H9 (cell line): ENCODE measurements at regions not wholly inside any gene's neighbourhood (a gene's known extent, or its start where the extent isn't known, plus 50 kb on each side); places are given as distances from the start of the nearest gene placed in this dataset.

Experiments
- DNase-seq: peaks from one replicate; pipeline ENCODE4 v3.0.0-alpha.2; 2017
- H2AFZ ChIP-seq: one replicate; pipeline ENCODE4 v1.6.1; 2013; ENCODE audit warnings: mild to moderate bottlenecking, low read length, control low read depth, moderate library complexity
- H2AK5ac ChIP-seq: 2 replicates; pipeline ENCODE4 v1.6.1; 2013; ENCODE audit warnings: low read length, control low read depth, mixed read lengths; ENCODE audit not compliant: insufficient read length
- H2BK120ac ChIP-seq: one replicate; pipeline ENCODE4 v1.6.1; 2013; ENCODE audit warnings: low read depth, mild to moderate bottlenecking, low read length, control low read depth, inconsistent platforms; ENCODE audit not compliant: poor library complexity, severe bottlenecking
- H2BK12ac ChIP-seq: 2 replicates; pipeline ENCODE4 v1.6.1; 2013; ENCODE audit warnings: low read length, control low read depth, mixed read lengths, low read depth; ENCODE audit not compliant: insufficient read length
- H2BK15ac ChIP-seq: 2 replicates; pipeline ENCODE4 v1.6.1; 2013; ENCODE audit warnings: low read depth, low read length, control low read depth
- H2BK20ac ChIP-seq: one replicate; pipeline ENCODE4 v1.6.1; 2013; ENCODE audit warnings: low read depth, mild to moderate bottlenecking, low read length, control low read depth, inconsistent platforms; ENCODE audit not compliant: poor library complexity, severe bottlenecking
- H2BK5ac ChIP-seq: 2 replicates; pipeline ENCODE4 v1.6.1; 2013; ENCODE audit warnings: low read length, control low read depth, mixed read lengths; ENCODE audit not compliant: insufficient read length
- H3K14ac ChIP-seq: 2 replicates; pipeline ENCODE4 v1.6.1; 2013; ENCODE audit warnings: low read length, control low read depth; ENCODE audit not compliant: insufficient read depth
- H3K18ac ChIP-seq: 2 replicates; pipeline ENCODE4 v1.6.1; 2013; ENCODE audit warnings: low read depth, mild to moderate bottlenecking, mixed read lengths, low read length, control low read depth; ENCODE audit not compliant: insufficient read length
- H3K23ac ChIP-seq: 2 replicates; pipeline ENCODE4 v1.6.1; 2013; ENCODE audit warnings: low read length, control low read depth, mixed read lengths, low read depth; ENCODE audit not compliant: insufficient read length
- H3K23me2 ChIP-seq: 2 replicates; pipeline ENCODE4 v1.6.1; 2013; ENCODE audit warnings: low read depth, mild to moderate bottlenecking, mixed read lengths, low read length, control low read depth; ENCODE audit not compliant: insufficient read length, poor library complexity, severe bottlenecking
- H3K27ac ChIP-seq: 2 replicates; pipeline ENCODE4 v1.5.1; 2013; ENCODE audit warnings: low read length, control low read depth, mixed read lengths, low read depth; ENCODE audit not compliant: insufficient read length
- H3K27me3 ChIP-seq: 2 replicates; pipeline ENCODE4 v1.6.1; 2013; ENCODE audit warnings: low read length, control low read depth, inconsistent platforms; ENCODE audit not compliant: insufficient read depth
- H3K4ac ChIP-seq: 2 replicates; pipeline ENCODE4 v1.6.1; 2013; ENCODE audit warnings: low read depth, mild to moderate bottlenecking, control low read depth, inconsistent platforms, low read length, moderate library complexity
- H3K4me1 ChIP-seq: 2 replicates; pipeline ENCODE4 v1.6.1; 2013; ENCODE audit warnings: low read length, control low read depth, inconsistent platforms; ENCODE audit not compliant: insufficient read depth
- H3K4me2 ChIP-seq: 2 replicates; pipeline ENCODE4 v1.6.1; 2013; ENCODE audit warnings: low read length, control low read depth, mixed read lengths; ENCODE audit not compliant: insufficient read length, insufficient read depth
- H3K56ac ChIP-seq: 2 replicates; pipeline ENCODE4 v1.6.1; 2013; ENCODE audit warnings: low read depth, mild to moderate bottlenecking, mixed read lengths, low read length, control low read depth; ENCODE audit not compliant: insufficient read length
- H3K79me1 ChIP-seq: 2 replicates; pipeline ENCODE4 v1.6.1; 2013; ENCODE audit warnings: low read depth, mild to moderate bottlenecking, moderate library complexity, low read length, control low read depth, inconsistent platforms; ENCODE audit not compliant: insufficient read depth, poor library complexity, severe bottlenecking
- H3K79me2 ChIP-seq: 2 replicates; pipeline ENCODE4 v1.6.1; 2013; ENCODE audit warnings: low read length, control low read depth, inconsistent platforms; ENCODE audit not compliant: insufficient read depth
- H3K9ac ChIP-seq: 2 replicates; pipeline ENCODE4 v1.6.1; 2013; ENCODE audit warnings: low read length, control low read depth, mixed read lengths; ENCODE audit not compliant: insufficient read length; ENCODE audit errors: extremely low read depth
- H3K9me3 ChIP-seq: one replicate; pipeline ENCODE4 v1.6.1; 2013; ENCODE audit warnings: low read depth, low read length, inconsistent platforms; ENCODE audit not compliant: control insufficient read depth
- H3T11ph ChIP-seq: one replicate; pipeline ENCODE4 v1.6.1; 2013; ENCODE audit warnings: mild to moderate bottlenecking, low read length, control low read depth, inconsistent platforms
- H4K20me1 ChIP-seq: one replicate; pipeline ENCODE4 v1.6.1; 2013; ENCODE audit not compliant: control insufficient read depth, insufficient read length, insufficient read depth
- H4K5ac ChIP-seq: 2 replicates; pipeline ENCODE4 v1.6.1; 2013; ENCODE audit warnings: low read depth, mild to moderate bottlenecking, mixed read lengths, low read length, control low read depth; ENCODE audit not compliant: insufficient read length
- H4K8ac ChIP-seq: replicated peaks from 2 replicates; pipeline ENCODE4 v1.6.1; 2013; ENCODE audit warnings: low read length, control low read depth, mixed read lengths, low read depth; ENCODE audit not compliant: insufficient read length
- H4K91ac ChIP-seq: 2 replicates; pipeline ENCODE4 v1.6.1; 2013; ENCODE audit warnings: low read depth, mild to moderate bottlenecking, moderate library complexity, mixed read lengths, low read length, control low read depth; ENCODE audit not compliant: insufficient read length
- H3K27ac Mint-ChIP-seq, 3 experiments: 2 replicates in 2 of 3; 3 replicates in 1 of 3; pipeline ENCODE4 v1.8.0; 2020 to 2021; ENCODE audit warnings: mixed read lengths in 3 of 3, mild to moderate bottlenecking in 1 of 3, moderate library complexity in 1 of 3
- H3K27me3 Mint-ChIP-seq: 2 replicates; pipeline ENCODE4 v1.8.0; 2021; ENCODE audit warnings: low read depth, mild to moderate bottlenecking, moderate library complexity, mixed read lengths
- H3K36me3 Mint-ChIP-seq, 3 experiments: 2 replicates in 2 of 3; 3 replicates in 1 of 3; pipeline ENCODE4 v1.8.0; 2020 to 2021; ENCODE audit warnings: low read depth in 3 of 3, mixed read lengths in 3 of 3; ENCODE audit not compliant: insufficient read depth in 1 of 3
- H3K4me1 Mint-ChIP-seq, 2 experiments: 2 replicates each; pipeline ENCODE4 v1.8.0; 2020; ENCODE audit warnings: mixed read lengths in 2 of 2
- H3K4me3 Mint-ChIP-seq, 2 experiments: 2 replicates in 1 of 2; 3 replicates in 1 of 2; pipeline ENCODE4 v1.8.0; 2020 to 2021; ENCODE audit warnings: mild to moderate bottlenecking in 2 of 2, mixed read lengths in 2 of 2, moderate library complexity in 1 of 2
- H3K9me3 Mint-ChIP-seq, 2 experiments: 2 replicates in 1 of 2; 3 replicates in 1 of 2; pipeline ENCODE4 v1.8.0; 2020; ENCODE audit warnings: mild to moderate bottlenecking in 2 of 2, mixed read lengths in 2 of 2, moderate library complexity in 1 of 2
- WGBS: extraction: QIAGEN DNeasy Blood & Tissue Kit; methylation state at CpG from one replicate; pipeline ENCODE4 v1.1.7; 2013; ENCODE audit warnings: missing lambda C conversion rate, low lambda C conversion rate, mixed read lengths; ENCODE audit not compliant: insufficient read length; ENCODE audit errors: extremely low coverage; 5-methylcytosine and 5-hydroxymethylcytosine counted together
- TF ChIP-seq, protein P1 (sequence below): fragments of 200-600 bp; sonication (generic); conservative IDR thresholded peaks from 3 replicates; pipeline ENCODE4 v1.8.0; 2021; ENCODE audit warnings: antibody characterized with exemption, mild to moderate bottlenecking

DNA sequence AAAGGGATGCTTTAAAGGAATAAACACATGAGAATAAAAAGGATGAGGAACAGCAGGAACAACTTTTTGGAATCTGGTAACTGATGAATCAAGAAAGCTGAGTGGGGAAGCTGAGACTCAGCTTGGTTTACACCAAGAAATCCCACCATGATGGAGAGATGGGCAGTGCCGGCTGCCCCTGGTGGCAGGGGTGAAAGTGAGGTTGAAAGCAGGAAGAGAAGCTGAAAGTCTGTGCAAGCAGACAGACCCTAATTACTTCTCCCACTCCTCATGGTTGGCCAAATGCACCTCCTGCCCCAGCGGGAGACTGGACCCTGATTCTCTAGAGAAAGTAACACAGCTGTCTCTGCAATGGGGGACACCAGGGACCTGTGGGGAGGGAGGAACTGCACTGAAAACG lies 57.6 kb upstream of the NANOS1 start:
- no peak overlapping the region for H2AK5ac ChIP-seq
- H3K9me3 ChIP-seq, result no peaks in the 10 kb centered on the region
- H3K4ac ChIP-seq, result no peak overlapping the region
- no peak overlapping the region for H3K27ac Mint-ChIP-seq
- H3K27me3 Mint-ChIP-seq, result no peaks in the 10 kb centered on the region; the same call in none of the 2 replicates
- no peak overlapping the region for H3T11ph ChIP-seq
- H2AFZ ChIP-seq, result no peak overlapping the region
- H3K4me1 Mint-ChIP-seq, result no peaks in the 10 kb centered on the region
- no peak overlapping the region for H2BK120ac ChIP-seq
- no peaks in the 10 kb centered on the region for H3K79me2 ChIP-seq
- no peak overlapping the region for H3K9ac ChIP-seq
- no peak overlapping the region for H3K14ac ChIP-seq
- no peak overlapping the region for H3K4me2 ChIP-seq
- no peak overlapping the region for H4K5ac ChIP-seq
- H3K23ac ChIP-seq, result no peak overlapping the region
- H2BK12ac ChIP-seq, result no peak overlapping the region
- no CpG with 5 or more reads among the region's 3 CpGs for WGBS
- H3K4me3 Mint-ChIP-seq, result no peak overlapping the region
- H4K20me1 ChIP-seq, result no peaks in the 10 kb centered on the region
- no peak overlapping the region for H3K27ac ChIP-seq
- peaks cover 0 to 8% (median 7%) of the 10 kb centered on the region in 3 experiments; a peak in 5 of 7 replicates for H3K36me3 Mint-ChIP-seq
- no peak overlapping the region for H2BK15ac ChIP-seq
- H3K27me3 ChIP-seq, result no peaks in the 10 kb centered on the region
- no peak overlapping the region for H4K91ac ChIP-seq
- H3K56ac ChIP-seq, result no peak overlapping the region
- H3K4me1 ChIP-seq, result no peaks in the 10 kb centered on the region
- no peak overlapping the region for H3K18ac ChIP-seq
- H3K9me3 Mint-ChIP-seq, result peaks cover 12 to 20% of the 10 kb centered on the region in 2 experiments
- DNase-seq, result peak; percentile 23
- H2BK20ac ChIP-seq, result no peak overlapping the region
- H2BK5ac ChIP-seq, result no peak overlapping the region
- no peaks in the 10 kb centered on the region for H3K23me2 ChIP-seq
- TF ChIP-seq, protein P1, sequence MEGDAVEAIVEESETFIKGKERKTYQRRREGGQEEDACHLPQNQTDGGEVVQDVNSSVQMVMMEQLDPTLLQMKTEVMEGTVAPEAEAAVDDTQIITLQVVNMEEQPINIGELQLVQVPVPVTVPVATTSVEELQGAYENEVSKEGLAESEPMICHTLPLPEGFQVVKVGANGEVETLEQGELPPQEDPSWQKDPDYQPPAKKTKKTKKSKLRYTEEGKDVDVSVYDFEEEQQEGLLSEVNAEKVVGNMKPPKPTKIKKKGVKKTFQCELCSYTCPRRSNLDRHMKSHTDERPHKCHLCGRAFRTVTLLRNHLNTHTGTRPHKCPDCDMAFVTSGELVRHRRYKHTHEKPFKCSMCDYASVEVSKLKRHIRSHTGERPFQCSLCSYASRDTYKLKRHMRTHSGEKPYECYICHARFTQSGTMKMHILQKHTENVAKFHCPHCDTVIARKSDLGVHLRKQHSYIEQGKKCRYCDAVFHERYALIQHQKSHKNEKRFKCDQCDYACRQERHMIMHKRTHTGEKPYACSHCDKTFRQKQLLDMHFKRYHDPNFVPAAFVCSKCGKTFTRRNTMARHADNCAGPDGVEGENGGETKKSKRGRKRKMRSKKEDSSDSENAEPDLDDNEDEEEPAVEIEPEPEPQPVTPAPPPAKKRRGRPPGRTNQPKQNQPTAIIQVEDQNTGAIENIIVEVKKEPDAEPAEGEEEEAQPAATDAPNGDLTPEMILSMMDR, result peak; percentile 38; the same call in 2 of the 3 replicates
- H4K8ac ChIP-seq, result no peak overlapping the region
- no peaks in the 10 kb centered on the region for H3K79me1 ChIP-seq
